ENCODE measurements at regions not wholly inside any gene's neighbourhood (a gene's known extent, or its start where the extent isn't known, plus 50 kb on each side); places are given as distances from the start of the nearest gene placed in this dataset.

- TF ChIP-seq ZBTB1 (tag by site-specific recombination; IDR thresholded peaks at IDR 0.05) (no peak), CTCF (tag by site-specific recombination; IDR thresholded peaks at IDR 0.05) (no peak), PBX3 (CRISPR knock-in tag; IDR thresholded peaks at IDR 0.05) (no peak), PATZ1 (tag by site-specific recombination; IDR thresholded peaks at IDR 0.05) (no peak), ZBTB7A (tag by site-specific recombination; IDR thresholded peaks at IDR 0.05; ENCODE audit: low read depth) (no peak), YY1 (tag by site-specific recombination; IDR thresholded peaks at IDR 0.05) (no peak), ZBTB21 (tag by site-specific recombination; IDR thresholded peaks at IDR 0.05) (no peak), ZBTB10 (tag by site-specific recombination; IDR thresholded peaks at IDR 0.05) (no peak), ZNF335 (tag by site-specific recombination; conservative IDR thresholded peaks at IDR 0.05) (no peak), ZNF629 (tag by site-specific recombination; IDR thresholded peaks at IDR 0.05) (no peak)
Observed at GRCh38 chr6:116992546-116992945, 115.5 kb downstream of the RFX6 start.
